HL-60 (cell line): ENCODE measurements at regions not wholly inside any gene's neighbourhood (a gene's known extent, or its start where the extent isn't known, plus 50 kb on each side); places are given as distances from the start of the nearest gene placed in this dataset.

Experiments used
- DNase-seq, 2 experiments: peaks; one replicate each; pipeline ENCODE4 v3.0.0-alpha.2; 2010 to 2020; ENCODE audit warnings: low read depth in 1 of 2, low spot score in 1 of 2
- H3K27ac ChIP-seq: fragments of 250-450 bp; sonication (Bioruptor Pico); replicated peaks from 2 replicates; pipeline ENCODE4 v1.5.1; 2020; ENCODE audit warnings: mild to moderate bottlenecking, moderate library complexity
- H3K27me3 ChIP-seq: fragments of 250-450 bp; sonication (Bioruptor Pico); 2 replicates; pipeline ENCODE4 v1.5.1; 2021; ENCODE audit warnings: mild to moderate bottlenecking, moderate library complexity; ENCODE audit not compliant: insufficient read depth, poor library complexity, severe bottlenecking
- H3K4me3 ChIP-seq: replicated peaks from 2 replicates; pipeline ENCODE4 v1.5.1; 2011; ENCODE audit warnings: mild to moderate bottlenecking, control low read depth, low read length; ENCODE audit not compliant: insufficient read depth
- CTCF ChIP-seq: IDR thresholded peaks from one replicate; pipeline ENCODE4 v1.5.1; 2011; ENCODE audit warnings: low read length, control low read depth, inconsistent platforms; ENCODE audit not compliant: insufficient read depth
- GABPA ChIP-seq: IDR thresholded peaks from 2 replicates; pipeline ENCODE4 v1.6.1; 2012; ENCODE audit warnings: low read depth
- POLR2AphosphoS5 ChIP-seq: IDR thresholded peaks from 2 replicates; pipeline ENCODE4 v1.6.1; 2012; ENCODE audit warnings: low read depth
- REST ChIP-seq: IDR thresholded peaks from 2 replicates; pipeline ENCODE4 v1.6.1; 2012; ENCODE audit warnings: low read depth; ENCODE audit not compliant: insufficient replicate concordance
- SPI1 ChIP-seq: IDR thresholded peaks from 2 replicates; pipeline ENCODE4 v1.6.1; 2012; ENCODE audit warnings: low read depth, mild to moderate bottlenecking, borderline replicate concordance

- no peak for DNase-seq
- TF ChIP-seq GABPA = no peak
- H3K4me3 ChIP-seq = no peak overlapping the region
- no peaks in the 10 kb centered on the region for H3K27me3 ChIP-seq
- H3K27ac ChIP-seq = no peak overlapping the region
Observed at GRCh38 chr17:22138861-22139469, 446.6 kb downstream of the KCNJ18 start.

GRCh38 chr17:22142091-22142490 lies 449.8 kb downstream of the KCNJ18 start:
- TF ChIP-seq REST = no peak
- no peak for TF ChIP-seq GABPA
- no peak for TF ChIP-seq POLR2AphosphoS5
- H3K27me3 ChIP-seq = no peaks in the 10 kb centered on the region
- DNase-seq = no peak
- H3K4me3 ChIP-seq = no peak overlapping the region
- no peak overlapping the region for H3K27ac ChIP-seq

GRCh38 chr17:22145605-22146178 lies 453.4 kb downstream of the KCNJ18 start:
- no peak for TF ChIP-seq REST
- TF ChIP-seq POLR2AphosphoS5 = no peak
- TF ChIP-seq SPI1 = no peak
- no peak for TF ChIP-seq CTCF
- TF ChIP-seq GABPA = no peak
- no peak for DNase-seq
- Histone ChIP-seq H3K4me3 (no peak overlapping the region), H3K27ac (no peak overlapping the region), H3K27me3 (no peaks in the 10 kb centered on the region)

GRCh38 chr17:22158364-22158763 lies 466.0 kb downstream of the KCNJ18 start:
- no peak for DNase-seq
- H3K4me3 ChIP-seq = no peak overlapping the region
- no peaks in the 10 kb centered on the region for H3K27me3 ChIP-seq
- no peak for TF ChIP-seq GABPA
- TF ChIP-seq CTCF = no peak
- TF ChIP-seq SPI1 = no peak
- TF ChIP-seq POLR2AphosphoS5 = no peak
- no peak for TF ChIP-seq REST
- no peak overlapping the region for H3K27ac ChIP-seq
